ENCODE measurements at regions not wholly inside any gene's neighbourhood (a gene's known extent, or its start where the extent isn't known, plus 50 kb on each side); places are given as distances from the start of the nearest gene placed in this dataset.

DNA sequence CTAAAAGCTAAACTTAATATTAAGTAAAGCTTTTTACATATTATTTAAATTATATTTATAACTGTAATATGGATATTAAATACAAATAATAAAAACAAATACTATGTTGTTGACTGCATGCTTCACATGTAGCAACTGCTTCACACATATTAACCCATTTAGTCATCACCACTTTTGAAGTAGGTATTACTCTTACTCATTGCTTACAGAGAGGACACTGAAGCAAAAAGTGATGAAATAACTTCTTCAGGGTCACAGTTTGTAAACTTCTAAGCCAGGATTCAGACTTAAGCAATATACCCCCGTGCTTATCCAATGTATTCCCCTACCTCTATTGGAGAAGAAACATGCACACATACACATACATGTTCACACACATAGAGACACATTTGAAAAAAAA lies 166.6 kb downstream of the DKK2 start:
- in situ Hi-C loops (cut with MboI; ENCODE audit: low sequenced_read_pairs, unreplicated experiment): no loop called here
- no peak for DNase-seq (ENCODE audit: low spot score)
- TF ChIP-seq, protein P1, sequence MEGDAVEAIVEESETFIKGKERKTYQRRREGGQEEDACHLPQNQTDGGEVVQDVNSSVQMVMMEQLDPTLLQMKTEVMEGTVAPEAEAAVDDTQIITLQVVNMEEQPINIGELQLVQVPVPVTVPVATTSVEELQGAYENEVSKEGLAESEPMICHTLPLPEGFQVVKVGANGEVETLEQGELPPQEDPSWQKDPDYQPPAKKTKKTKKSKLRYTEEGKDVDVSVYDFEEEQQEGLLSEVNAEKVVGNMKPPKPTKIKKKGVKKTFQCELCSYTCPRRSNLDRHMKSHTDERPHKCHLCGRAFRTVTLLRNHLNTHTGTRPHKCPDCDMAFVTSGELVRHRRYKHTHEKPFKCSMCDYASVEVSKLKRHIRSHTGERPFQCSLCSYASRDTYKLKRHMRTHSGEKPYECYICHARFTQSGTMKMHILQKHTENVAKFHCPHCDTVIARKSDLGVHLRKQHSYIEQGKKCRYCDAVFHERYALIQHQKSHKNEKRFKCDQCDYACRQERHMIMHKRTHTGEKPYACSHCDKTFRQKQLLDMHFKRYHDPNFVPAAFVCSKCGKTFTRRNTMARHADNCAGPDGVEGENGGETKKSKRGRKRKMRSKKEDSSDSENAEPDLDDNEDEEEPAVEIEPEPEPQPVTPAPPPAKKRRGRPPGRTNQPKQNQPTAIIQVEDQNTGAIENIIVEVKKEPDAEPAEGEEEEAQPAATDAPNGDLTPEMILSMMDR (IDR thresholded peaks at IDR 0.05; ENCODE audit: borderline replicate concordance, control extremely low read depth, extremely low read depth, insufficient read depth, missing control alignments): no peak

DNA sequence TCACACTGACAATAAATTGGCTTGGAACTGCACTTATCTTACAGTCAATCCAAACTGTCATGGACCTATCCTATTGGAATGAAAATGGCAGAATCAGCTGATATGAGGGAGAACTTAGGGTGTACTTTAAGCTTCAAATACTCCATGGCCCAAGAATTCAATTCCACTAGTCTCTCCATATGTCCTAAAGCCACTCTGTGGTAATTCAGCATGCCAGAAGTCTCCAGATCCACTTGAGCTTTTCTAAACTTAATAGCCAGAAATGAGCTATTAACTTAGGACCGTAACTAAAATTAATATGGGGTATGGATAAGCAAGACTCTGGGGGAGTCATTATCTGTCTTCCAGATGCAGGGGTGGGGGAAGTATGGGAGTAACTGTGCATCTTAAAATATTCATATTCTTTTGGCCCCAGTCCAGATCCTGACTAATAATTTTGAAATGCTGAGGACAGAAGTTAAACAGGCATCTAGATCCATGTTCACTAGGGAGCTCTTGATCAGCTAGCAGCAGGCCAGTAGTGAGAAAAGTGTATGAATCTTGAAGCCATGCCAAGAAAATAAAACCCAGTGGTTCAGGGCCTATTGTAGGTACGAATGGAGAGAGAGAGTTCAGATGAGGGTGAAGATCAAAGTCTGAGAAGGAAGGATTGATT lies 167.6 kb downstream of the DKK2 start:
- in situ Hi-C loops (cut with MboI; ENCODE audit: low sequenced_read_pairs, unreplicated experiment): no loop called here
- DNase-seq (ENCODE audit: low spot score): no peak
- TF ChIP-seq, protein P1 (IDR thresholded peaks at IDR 0.05; ENCODE audit: borderline replicate concordance, control extremely low read depth, extremely low read depth, insufficient read depth, missing control alignments): no peak

DNA sequence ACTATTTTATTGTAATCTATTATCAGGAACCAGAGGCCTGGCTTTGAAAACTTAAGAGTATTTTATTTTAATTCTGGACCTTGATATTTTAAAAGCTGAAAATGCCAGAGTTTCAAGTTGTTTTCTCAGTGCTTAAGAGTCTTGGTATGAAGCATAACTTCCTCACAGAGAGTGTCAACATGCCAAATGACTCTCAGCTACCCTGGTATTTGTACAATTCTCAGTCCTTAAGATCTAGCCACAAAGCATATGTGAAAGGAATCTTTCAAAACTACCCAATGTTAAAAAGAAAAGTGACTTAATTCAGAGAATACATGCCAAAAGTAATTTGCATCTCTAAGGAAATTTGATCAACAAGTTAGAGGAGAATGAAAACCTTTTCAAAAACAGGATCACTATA lies 171.9 kb downstream of the DKK2 start:
- in situ Hi-C loops (cut with MboI; ENCODE audit: low sequenced_read_pairs, unreplicated experiment): no loop called here
- TF ChIP-seq, protein P1 (IDR thresholded peaks at IDR 0.05; ENCODE audit: borderline replicate concordance, control extremely low read depth, extremely low read depth, insufficient read depth, missing control alignments): no peak
- DNase-seq (ENCODE audit: low spot score): no peak

DNA sequence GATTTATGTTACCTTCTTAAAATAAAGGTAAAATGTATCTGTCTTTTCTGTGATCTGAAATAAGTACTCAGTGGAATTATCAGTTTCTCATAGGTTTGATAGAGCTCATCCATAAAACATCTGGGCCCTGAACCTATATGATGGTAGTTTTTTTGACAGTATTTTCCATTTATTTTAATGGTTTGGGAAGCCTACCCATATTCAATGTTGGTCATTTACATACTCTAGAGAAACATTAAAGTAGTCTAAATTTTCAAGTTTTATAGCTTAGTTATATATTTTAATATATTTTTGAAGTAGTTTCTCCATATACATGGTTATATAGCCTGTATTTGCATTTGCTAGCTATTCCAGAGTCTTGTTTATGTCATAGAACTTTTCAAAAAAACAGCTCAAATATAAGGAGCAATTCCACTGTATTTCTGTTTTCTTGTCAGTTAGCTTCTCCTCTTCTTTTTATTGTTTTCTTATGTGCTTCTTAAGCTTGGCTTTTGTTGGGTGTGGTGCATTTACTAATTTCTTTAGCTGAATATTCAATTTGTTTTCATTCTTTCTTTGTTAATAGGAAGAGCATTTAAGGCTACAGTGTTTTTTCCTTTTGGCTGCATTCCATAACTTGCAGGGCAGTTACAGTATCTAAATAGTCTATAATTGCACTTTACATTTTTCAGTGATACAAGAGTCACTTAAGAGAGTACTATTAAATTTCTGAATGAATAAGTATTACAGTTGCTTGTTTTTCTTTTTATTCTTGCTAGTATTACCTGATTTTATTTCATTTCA lies 181.4 kb downstream of the DKK2 start:
- TF ChIP-seq, protein P1 (IDR thresholded peaks at IDR 0.05; ENCODE audit: borderline replicate concordance, control extremely low read depth, extremely low read depth, insufficient read depth, missing control alignments): no peak
- DNase-seq (ENCODE audit: low spot score): no peak
- in situ Hi-C loops (cut with MboI; ENCODE audit: low sequenced_read_pairs, unreplicated experiment): no loop called here

DNA sequence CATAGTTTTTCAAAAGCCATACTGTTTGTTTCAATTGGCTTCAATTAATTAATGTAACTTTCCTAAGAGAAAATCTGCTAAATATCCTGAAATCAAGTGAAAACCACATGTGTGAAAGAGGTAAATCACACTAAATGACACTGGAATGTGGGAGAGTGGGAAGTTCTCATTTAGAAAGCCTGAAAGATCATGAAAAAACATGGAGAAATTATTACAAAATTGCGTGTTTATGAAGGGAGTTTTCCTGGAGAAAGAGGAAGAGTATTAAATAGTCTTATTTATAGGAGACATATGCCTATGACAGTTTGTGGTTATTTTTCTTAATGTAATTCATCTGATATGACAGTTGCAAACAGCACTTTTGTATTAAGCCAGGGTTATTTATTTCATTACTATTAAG lies 183.7 kb downstream of the DKK2 start:
- in situ Hi-C loops (cut with MboI; ENCODE audit: low sequenced_read_pairs, unreplicated experiment): no loop called here
- TF ChIP-seq, protein P1 (IDR thresholded peaks at IDR 0.05; ENCODE audit: borderline replicate concordance, control extremely low read depth, extremely low read depth, insufficient read depth, missing control alignments): no peak
- no peak for DNase-seq (ENCODE audit: low spot score)

DNA sequence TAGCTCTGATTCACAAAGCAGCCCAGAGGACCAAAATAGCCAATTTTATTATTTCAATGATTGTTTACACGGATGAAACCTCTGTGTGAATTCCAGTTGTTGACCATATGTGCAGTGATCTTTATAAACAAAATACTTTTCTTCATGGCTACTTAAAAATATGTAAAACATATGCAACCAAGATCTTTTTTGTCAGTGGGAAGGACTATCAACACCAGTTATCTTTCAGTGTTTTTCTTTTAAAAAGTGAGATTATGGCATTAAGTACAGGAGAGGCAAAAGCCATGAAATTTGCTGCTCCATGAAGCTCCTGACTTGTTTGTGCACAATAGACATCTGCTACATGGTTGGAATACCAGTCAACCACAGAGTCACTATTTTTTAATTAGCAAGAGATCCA lies 184.4 kb downstream of the DKK2 start:
- TF ChIP-seq, protein P1 (IDR thresholded peaks at IDR 0.05; ENCODE audit: borderline replicate concordance, control extremely low read depth, extremely low read depth, insufficient read depth, missing control alignments): no peak
- in situ Hi-C loops (cut with MboI; ENCODE audit: low sequenced_read_pairs, unreplicated experiment): no loop called here
- no peak for DNase-seq (ENCODE audit: low spot score)

All from GM13976 (cell line).